ENCODE measurements at regions not wholly inside any gene's neighbourhood (a gene's known extent, or its start where the extent isn't known, plus 50 kb on each side); places are given as distances from the start of the nearest gene placed in this dataset.
A peak's percentile ranks its signal among the peaks of the same experiment; 100 is the strongest.
"Not testable (repeated sequence)": the region's sequence is repeated elsewhere in the genome, so short reads cannot be mapped to it uniquely, and the experiment has no call there.

DNA sequence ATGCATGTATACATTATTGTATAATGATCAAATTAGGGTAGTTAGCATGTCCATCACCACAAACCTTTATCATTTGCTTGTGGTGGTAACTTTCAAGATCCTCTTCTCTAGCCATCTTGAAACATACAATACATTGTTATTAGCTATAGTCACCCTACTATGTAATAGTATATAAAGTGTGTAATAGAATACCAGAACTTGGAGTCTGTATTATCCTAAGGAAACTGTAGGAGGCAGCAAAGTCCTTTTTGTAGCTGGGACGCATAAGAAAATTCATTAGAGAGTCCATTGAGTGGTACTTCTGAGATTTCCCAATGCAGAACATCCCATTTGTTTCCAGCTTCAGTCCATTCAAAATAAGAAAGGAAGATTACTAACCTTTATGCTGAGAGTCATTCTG is 325.9 kb upstream of the LRFN5 start:
- peak; percentile 10 for DNase-seq

GRCh38 chr14:41277450-41277849 is 329.2 kb upstream of the LRFN5 start:
- no peak for DNase-seq

DNA sequence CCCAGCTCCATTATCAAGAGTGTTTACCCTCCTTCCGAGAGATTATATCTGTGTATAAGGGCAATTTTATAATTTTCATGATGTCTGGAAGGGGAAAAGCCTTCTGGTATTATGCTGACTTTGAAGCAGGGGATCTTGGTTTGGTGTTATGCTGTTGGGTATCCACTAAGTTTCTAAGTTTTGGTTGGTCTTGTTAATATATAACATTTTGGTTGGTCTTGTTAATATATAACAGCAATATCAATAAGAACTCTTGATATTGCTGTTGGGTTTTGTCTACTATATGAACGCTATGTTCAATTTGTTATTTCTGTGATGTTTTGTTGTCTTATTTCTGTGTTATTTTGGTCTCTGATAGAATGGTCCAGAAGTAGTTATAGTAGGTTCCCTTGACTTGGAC is 349.2 kb upstream of the LRFN5 start:
- DNase-seq: no peak

DNA sequence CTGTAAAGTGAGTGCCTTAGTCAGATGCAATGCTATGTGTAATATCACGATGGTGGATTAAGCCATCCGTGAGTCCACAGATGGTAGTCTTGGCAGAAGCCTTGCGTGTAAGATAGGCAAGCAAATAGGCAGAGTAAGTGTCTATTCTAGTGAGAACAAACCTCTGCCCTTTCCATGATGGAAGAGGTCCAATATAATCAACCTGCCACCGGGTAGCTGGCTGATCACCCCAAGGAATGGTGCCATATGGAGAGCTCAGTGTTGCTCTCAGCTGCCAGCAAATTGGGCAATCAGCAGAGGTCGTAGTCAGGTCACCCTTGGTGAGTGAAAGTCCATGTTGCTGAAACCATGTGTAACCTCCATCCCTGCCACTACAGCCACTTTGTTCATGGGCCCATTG is 371.2 kb upstream of the LRFN5 start:
- DNase-seq: no peak

DNA sequence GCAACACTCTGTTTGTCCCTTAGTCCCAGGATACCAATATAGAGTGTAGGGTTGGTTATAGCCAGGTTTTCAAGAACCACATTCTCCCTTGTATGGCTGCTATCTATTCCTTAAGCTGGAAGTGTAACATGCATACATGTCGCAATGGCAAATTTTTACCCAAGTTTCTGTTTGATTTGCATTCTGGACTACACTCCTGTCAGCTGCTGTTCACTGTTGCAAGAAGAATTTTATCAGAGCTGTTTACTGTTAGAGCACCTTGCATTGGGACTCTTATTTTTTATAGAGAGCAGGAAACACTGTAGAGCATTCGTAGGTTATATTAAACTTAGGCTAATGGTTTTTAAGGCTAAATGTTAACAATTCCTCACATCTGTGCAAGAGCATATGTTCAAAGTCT is 376.0 kb upstream of the LRFN5 start:
- no peak for DNase-seq

DNA sequence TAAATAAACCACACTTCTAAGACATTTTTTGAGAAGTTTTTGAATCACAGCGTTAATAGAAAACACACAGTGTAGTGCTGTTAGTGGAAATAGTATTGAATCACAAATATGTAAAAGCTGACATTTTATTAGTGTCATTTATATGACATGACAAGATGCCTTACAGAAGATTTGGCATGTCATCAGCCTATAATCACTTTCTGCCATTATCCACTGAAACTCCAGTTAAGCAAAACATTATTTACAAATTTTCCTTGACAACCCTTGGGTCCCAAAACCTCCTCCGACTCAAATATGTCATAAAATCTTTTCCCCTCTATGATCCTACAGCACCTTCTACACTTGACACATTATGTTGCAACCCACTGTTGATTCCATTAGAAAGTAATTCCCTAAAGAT is 376.9 kb upstream of the LRFN5 start:
- no peak for DNase-seq

- DNase-seq: no peak
Observed at GRCh38 chr14:41225433-41225832, 381.2 kb upstream of the LRFN5 start.

GRCh38 chr14:41222581-41222980 is 384.1 kb upstream of the LRFN5 start:
- DNase-seq: no peak

DNA sequence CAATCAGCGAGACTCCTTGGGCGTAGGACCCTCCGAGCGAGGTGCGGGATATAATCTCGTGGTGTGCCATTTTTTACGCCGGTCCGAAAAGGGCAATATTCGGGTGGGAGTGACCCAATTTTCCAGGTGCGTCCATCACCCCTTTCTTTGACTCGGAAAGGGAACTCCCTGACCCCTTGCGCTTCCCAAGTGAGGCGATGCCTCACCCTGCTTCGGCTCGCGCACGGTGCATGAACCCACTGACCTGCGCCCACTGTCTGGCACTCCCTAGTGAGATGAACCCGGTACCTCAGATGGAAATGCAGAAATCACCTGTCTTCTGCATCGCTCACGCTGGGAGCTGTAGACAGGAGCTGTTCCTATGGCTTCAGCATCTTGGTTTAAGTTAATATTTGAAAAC is 391.7 kb upstream of the LRFN5 start:
- DNase-seq: not testable (repeated sequence)

GRCh38 chr14:41201696-41202095 is 405.0 kb upstream of the LRFN5 start:
- no peak for DNase-seq

DNA sequence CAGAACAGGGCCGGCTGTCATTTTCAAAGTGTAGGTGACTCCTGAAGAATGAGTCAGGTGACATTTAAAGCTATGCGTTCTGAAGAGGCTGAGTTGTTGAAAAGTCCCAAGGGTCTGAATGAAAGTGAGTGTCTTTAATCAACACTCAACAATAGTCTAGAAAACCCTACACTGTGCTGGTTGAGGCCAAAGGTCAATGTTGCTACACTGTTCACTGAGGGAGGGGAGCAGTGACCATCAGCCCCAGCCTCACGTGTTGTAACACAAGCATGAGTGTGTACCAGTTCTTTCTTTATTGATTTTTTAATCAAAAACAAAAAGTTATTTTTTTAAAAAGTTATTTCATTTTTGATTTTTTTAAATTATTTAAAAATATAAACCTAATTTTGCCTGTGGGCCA is 418.8 kb upstream of the LRFN5 start:
- no peak for DNase-seq

DNA sequence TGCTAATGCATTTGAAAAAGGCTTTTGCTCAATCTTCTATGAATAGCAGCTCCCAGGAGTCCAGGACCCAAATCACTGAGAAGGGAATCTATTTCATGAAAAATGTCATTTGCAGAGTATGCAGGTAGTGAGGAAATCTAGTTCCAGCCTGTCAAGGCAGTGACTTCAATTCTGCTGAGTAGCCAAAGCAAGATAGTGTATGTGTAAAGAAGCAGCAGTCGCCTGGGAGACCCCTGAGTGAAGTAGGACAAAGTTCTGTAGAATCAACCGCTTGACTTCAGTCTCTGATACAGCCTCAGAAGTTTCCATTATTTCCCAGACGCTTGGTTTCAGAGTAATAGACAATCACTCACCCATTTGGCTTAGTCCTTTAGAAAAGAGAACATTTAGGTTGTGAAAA is 435.6 kb upstream of the LRFN5 start:
- DNase-seq: no peak

- no peak for DNase-seq
Observed at GRCh38 chr14:41167040-41167439, 439.6 kb upstream of the LRFN5 start.

- DNase-seq: no peak
Observed at GRCh38 chr14:41154143-41154807, 452.4 kb upstream of the LRFN5 start.

GRCh38 chr14:41146391-41146790 is 460.3 kb upstream of the LRFN5 start:
- no peak for DNase-seq

DNA sequence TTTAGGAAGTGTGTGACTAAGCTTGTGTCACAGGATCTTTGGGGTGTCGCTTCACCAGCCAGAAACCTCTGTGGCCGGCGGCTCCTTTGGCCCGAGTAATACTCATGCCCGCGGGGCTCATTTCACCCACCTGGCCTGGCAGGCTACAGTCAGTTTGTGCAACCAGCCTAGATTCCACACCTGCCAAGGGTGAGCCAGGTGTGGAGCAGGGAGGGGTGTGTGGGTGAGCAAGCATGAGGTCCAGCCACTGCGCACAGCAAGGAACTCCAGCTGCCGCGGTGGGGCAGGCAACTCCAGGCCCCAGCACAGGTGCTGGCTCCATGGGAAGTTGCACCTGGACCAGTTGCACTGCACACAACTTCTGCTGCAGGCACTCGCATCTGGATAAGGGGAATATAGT is 462.3 kb upstream of the LRFN5 start:
- no peak for DNase-seq

DNA sequence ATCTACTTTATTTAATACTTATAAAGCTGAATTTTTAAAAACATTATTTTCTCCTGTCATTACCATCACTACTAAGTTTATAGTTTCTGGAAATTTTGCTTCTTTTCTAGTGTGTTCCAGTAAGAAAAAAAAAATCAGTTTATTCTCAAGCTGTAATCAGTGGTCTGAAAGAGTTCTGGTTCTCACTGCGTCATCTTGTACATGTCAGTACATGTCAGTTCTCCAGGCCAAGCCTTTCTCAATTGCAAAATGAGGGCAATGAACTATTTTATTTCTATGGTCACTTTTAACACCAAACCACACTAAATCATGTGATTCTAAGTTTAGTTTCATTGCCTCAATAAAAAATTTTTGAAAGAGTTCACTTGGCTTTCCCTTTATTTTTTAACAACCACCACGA is 468.9 kb upstream of the LRFN5 start:
- no peak for DNase-seq

GRCh38 chr14:41130274-41130673 is 476.4 kb upstream of the LRFN5 start:
- DNase-seq: no peak

DNA sequence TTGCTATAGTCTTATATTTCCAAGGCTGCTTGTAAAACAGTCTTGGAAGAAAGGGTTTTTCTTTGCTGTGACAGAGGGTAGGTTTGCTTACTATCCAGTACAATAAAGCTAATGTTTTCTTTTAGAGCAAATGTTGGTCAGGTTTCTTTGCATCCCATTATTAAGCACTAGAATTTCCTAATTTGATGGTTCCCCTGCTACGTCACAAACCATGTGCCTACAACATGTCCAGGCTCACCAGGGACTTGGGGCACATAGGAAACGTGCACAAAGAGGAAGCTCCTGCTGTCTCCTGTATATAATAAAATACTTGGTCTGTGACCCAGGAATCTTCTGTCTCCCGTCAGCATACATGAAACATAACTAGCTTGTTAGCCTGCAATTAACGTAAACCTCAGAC is 486.3 kb upstream of the LRFN5 start:
- DNase-seq: no peak

DNA sequence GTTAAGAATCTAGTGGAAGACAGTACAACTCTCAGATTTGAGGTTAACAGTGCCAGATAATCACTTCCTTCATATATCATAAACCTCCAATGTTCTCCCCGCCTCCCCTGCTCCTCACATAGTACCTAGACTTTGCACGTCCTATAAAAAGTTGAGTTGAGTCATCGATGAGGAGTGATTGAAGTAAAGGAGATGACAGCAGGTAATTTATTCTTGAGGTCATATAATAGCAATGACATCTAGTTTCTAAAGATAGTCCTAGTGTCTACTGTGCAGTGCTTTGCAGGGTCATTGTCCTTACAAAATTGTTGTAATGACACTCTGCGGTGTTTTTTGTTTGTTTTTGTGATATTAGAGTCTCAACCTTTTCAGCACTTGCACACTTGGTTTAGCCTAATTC is 510.5 kb upstream of the LRFN5 start:
- no peak for DNase-seq

GRCh38 chr14:41087056-41087455 is 519.6 kb upstream of the LRFN5 start:
- DNase-seq: no peak

DNA sequence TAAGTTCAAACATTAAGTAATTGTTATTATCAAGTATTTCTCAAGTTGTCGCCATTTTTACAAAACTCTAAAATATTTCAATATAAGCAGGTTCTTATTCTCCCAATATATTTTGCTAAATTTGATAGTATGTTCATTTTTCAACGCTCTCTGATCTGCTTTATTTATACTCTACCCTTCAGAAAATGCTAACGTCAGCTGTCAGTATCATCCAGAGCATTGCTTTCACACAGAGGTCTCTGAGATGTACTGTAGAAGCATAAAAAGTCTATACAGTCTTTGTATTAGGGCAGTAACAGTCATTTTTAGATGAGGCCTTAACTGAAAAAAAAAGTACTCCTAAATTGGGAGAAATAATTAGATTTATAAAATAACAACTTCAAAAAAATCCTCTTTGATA is 533.1 kb upstream of the LRFN5 start:
- no peak for DNase-seq

- DNase-seq: no peak
Observed at GRCh38 chr14:41072776-41073175, 533.9 kb upstream of the LRFN5 start.

DNA sequence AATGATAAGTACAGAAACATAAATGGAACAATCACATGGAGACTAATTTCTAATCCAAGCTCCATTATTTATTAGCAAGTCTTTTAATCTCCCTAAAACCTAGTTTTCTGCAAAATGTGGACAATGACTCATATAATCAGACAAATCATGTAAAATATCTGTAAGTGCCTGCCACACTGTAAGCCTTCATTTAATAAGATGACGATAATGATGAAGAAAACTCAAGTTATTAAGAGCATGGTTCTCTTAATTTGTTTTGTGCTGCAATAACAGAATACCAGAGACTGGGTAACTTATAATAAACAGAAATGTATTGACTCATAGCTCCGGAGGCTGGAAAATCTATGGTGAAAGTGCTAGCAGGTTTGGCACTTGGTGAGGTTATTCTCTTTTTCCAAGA is 535.3 kb upstream of the LRFN5 start:
- DNase-seq: no peak

DNA sequence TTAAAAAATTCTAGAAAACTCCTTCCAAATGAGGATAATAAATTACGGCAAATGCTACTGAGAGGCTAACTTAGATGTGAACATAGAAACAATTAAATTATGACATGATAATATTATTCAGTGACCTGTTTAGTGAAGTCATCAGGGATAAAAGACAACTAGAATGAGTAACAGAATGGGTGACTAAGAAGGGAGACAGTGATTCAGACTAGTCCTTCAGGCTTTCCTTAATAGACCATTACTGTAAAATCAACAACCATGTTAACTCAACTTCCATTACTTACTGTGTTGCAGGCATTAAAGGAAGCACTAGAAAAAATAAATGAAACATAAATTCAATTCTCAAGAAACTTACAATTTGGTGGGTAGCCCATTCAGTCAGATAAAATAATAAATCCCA is 543.9 kb upstream of the LRFN5 start:
- peak; percentile 6 for DNase-seq

- DNase-seq: no peak
Observed at GRCh38 chr14:41055589-41055988, 551.1 kb upstream of the LRFN5 start.
